ENCODE measurements at regions not wholly inside any gene's neighbourhood (a gene's known extent, or its start where the extent isn't known, plus 50 kb on each side); places are given as distances from the start of the nearest gene placed in this dataset.

GRCh38 chr1:185421485-185422107, 104.6 kb upstream of the IVNS1ABP start:
- no peak for TF ChIP-seq SPI1 (IDR thresholded peaks at IDR 0.05; ENCODE audit: borderline replicate concordance, low read depth)
- TF ChIP-seq, protein P1, sequence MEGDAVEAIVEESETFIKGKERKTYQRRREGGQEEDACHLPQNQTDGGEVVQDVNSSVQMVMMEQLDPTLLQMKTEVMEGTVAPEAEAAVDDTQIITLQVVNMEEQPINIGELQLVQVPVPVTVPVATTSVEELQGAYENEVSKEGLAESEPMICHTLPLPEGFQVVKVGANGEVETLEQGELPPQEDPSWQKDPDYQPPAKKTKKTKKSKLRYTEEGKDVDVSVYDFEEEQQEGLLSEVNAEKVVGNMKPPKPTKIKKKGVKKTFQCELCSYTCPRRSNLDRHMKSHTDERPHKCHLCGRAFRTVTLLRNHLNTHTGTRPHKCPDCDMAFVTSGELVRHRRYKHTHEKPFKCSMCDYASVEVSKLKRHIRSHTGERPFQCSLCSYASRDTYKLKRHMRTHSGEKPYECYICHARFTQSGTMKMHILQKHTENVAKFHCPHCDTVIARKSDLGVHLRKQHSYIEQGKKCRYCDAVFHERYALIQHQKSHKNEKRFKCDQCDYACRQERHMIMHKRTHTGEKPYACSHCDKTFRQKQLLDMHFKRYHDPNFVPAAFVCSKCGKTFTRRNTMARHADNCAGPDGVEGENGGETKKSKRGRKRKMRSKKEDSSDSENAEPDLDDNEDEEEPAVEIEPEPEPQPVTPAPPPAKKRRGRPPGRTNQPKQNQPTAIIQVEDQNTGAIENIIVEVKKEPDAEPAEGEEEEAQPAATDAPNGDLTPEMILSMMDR (IDR thresholded peaks at IDR 0.05; ENCODE audit: insufficient read depth, low read length), result no peak
- TF ChIP-seq POLR2AphosphoS5 (IDR thresholded peaks at IDR 0.05; ENCODE audit: low read depth), result no peak
- TF ChIP-seq, protein P2, sequence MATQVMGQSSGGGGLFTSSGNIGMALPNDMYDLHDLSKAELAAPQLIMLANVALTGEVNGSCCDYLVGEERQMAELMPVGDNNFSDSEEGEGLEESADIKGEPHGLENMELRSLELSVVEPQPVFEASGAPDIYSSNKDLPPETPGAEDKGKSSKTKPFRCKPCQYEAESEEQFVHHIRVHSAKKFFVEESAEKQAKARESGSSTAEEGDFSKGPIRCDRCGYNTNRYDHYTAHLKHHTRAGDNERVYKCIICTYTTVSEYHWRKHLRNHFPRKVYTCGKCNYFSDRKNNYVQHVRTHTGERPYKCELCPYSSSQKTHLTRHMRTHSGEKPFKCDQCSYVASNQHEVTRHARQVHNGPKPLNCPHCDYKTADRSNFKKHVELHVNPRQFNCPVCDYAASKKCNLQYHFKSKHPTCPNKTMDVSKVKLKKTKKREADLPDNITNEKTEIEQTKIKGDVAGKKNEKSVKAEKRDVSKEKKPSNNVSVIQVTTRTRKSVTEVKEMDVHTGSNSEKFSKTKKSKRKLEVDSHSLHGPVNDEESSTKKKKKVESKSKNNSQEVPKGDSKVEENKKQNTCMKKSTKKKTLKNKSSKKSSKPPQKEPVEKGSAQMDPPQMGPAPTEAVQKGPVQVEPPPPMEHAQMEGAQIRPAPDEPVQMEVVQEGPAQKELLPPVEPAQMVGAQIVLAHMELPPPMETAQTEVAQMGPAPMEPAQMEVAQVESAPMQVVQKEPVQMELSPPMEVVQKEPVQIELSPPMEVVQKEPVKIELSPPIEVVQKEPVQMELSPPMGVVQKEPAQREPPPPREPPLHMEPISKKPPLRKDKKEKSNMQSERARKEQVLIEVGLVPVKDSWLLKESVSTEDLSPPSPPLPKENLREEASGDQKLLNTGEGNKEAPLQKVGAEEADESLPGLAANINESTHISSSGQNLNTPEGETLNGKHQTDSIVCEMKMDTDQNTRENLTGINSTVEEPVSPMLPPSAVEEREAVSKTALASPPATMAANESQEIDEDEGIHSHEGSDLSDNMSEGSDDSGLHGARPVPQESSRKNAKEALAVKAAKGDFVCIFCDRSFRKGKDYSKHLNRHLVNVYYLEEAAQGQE (IDR thresholded peaks at IDR 0.05; ENCODE audit: insufficient replicate concordance, low read depth), result no peak

Measured in HL-60 (cell line).